Hematopoietic multipotent progenitor cell treated with erythropoietin and hydrocortisone succinate and interleukin-3 and kit ligand, for 8 days (in vitro differentiated cells): ENCODE measurements at regions not wholly inside any gene's neighbourhood (a gene's known extent, or its start where the extent isn't known, plus 50 kb on each side); places are given as distances from the start of the nearest gene placed in this dataset.
A peak's percentile ranks its signal among the peaks of the same experiment; 100 is the strongest.

ENCODE experiments used
- DNase-seq: peaks from one replicate; pipeline ENCODE4 v3.0.0-alpha.2; 2015

GRCh38 chr1:63126104-63126503, 196.3 kb upstream of the FOXD3 start:
- DNase-seq, result no peak

- DNase-seq, result no peak
Observed at GRCh38 chr1:63127376-63127775, 195.0 kb upstream of the FOXD3 start.

- no peak for DNase-seq
Observed at GRCh38 chr1:63128556-63128955, 193.8 kb upstream of the FOXD3 start.

GRCh38 chr1:63129184-63129583, 193.2 kb upstream of the FOXD3 start:
- no peak for DNase-seq

GRCh38 chr1:63129855-63130254, 192.5 kb upstream of the FOXD3 start:
- DNase-seq, result no peak

GRCh38 chr1:63134501-63135173, 187.7 kb upstream of the FOXD3 start:
- no peak for DNase-seq

GRCh38 chr1:63135174-63135512, 187.2 kb upstream of the FOXD3 start:
- no peak for DNase-seq

- DNase-seq, result no peak
Observed at GRCh38 chr1:63135801-63136200, 186.6 kb upstream of the FOXD3 start.

- DNase-seq, result no peak
Observed at GRCh38 chr1:63142001-63142400, 180.4 kb upstream of the FOXD3 start.

GRCh38 chr1:63143482-63143881, 178.9 kb upstream of the FOXD3 start:
- DNase-seq, result no peak

GRCh38 chr1:63147783-63148182, 174.6 kb upstream of the FOXD3 start:
- DNase-seq, result no peak

- peak; percentile 42 for DNase-seq
Observed at GRCh38 chr1:63148825-63149645, 173.3 kb upstream of the FOXD3 start.

GRCh38 chr1:63152572-63152971, 169.8 kb upstream of the FOXD3 start:
- DNase-seq, result no peak

GRCh38 chr1:63155437-63155836, 166.9 kb upstream of the FOXD3 start:
- no peak for DNase-seq

- no peak for DNase-seq
Observed at GRCh38 chr1:63157085-63157484, 165.3 kb upstream of the FOXD3 start.

- no peak for DNase-seq
Observed at GRCh38 chr1:63169057-63169456, 153.3 kb upstream of the FOXD3 start.

- no peak for DNase-seq
Observed at GRCh38 chr1:63173161-63173560, 149.2 kb upstream of the FOXD3 start.

- no peak for DNase-seq
Observed at GRCh38 chr1:63189677-63190076, 132.7 kb upstream of the FOXD3 start.

GRCh38 chr1:63190171-63190570, 132.2 kb upstream of the FOXD3 start:
- no peak for DNase-seq

GRCh38 chr1:63198871-63199394, 123.4 kb upstream of the FOXD3 start:
- no peak for DNase-seq

- DNase-seq, result no peak
Observed at GRCh38 chr1:63199706-63200335, 122.5 kb upstream of the FOXD3 start.

GRCh38 chr1:63200676-63201075, 121.7 kb upstream of the FOXD3 start:
- no peak for DNase-seq

- DNase-seq, result no peak
Observed at GRCh38 chr1:63203641-63204040, 118.7 kb upstream of the FOXD3 start.

GRCh38 chr1:63205776-63206175, 116.6 kb upstream of the FOXD3 start:
- no peak for DNase-seq
